ENCODE measurements at regions not wholly inside any gene's neighbourhood (a gene's known extent, or its start where the extent isn't known, plus 50 kb on each side); places are given as distances from the start of the nearest gene placed in this dataset.

DNA sequence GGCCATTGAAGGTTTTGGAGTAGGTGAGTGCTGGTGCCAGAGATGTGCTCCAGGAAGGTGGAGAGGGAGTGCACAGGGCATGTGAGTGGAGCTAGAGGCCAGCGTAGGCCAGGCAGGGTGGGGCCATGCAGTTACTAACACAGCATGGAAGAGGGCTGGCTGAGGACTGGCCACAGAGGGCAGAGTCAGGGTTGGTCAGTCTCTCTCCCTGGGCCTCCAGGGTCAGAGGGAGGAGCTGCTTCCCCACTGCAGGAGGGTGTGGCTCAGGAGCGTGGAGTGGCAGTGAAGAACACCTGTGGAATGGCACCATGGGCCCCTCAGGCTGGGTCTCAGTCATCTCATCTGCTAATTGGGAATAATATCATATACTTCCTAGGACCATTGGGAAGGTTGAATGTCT is 167.7 kb downstream of the MACROH2A1 start:
- no peak overlapping the region for H3K27ac ChIP-seq (ENCODE audit: low read depth, low read length)
- no peaks in the 10 kb centered on the region for H3K79me2 ChIP-seq (ENCODE audit: control insufficient read depth, low read length)
- H3K4me2 ChIP-seq (ENCODE audit: low read length), result no peak overlapping the region
- H3F3A ChIP-seq (ENCODE audit: control insufficient read depth, insufficient read depth), result no peaks in the 10 kb centered on the region
- no peak for TF ChIP-seq EZH2phosphoT487 (IDR thresholded peaks at IDR 0.05; ENCODE audit: borderline replicate concordance, low read length)
- TF ChIP-seq, protein P1, sequence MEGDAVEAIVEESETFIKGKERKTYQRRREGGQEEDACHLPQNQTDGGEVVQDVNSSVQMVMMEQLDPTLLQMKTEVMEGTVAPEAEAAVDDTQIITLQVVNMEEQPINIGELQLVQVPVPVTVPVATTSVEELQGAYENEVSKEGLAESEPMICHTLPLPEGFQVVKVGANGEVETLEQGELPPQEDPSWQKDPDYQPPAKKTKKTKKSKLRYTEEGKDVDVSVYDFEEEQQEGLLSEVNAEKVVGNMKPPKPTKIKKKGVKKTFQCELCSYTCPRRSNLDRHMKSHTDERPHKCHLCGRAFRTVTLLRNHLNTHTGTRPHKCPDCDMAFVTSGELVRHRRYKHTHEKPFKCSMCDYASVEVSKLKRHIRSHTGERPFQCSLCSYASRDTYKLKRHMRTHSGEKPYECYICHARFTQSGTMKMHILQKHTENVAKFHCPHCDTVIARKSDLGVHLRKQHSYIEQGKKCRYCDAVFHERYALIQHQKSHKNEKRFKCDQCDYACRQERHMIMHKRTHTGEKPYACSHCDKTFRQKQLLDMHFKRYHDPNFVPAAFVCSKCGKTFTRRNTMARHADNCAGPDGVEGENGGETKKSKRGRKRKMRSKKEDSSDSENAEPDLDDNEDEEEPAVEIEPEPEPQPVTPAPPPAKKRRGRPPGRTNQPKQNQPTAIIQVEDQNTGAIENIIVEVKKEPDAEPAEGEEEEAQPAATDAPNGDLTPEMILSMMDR (IDR thresholded peaks at IDR 0.05; ENCODE audit: low read depth, low read length, poor library complexity, severe bottlenecking), result no peak
- H3K4me1 ChIP-seq (ENCODE audit: control insufficient read depth, low read length), result no peaks in the 10 kb centered on the region
- no peaks in the 10 kb centered on the region for H3K27me3 ChIP-seq (ENCODE audit: control insufficient read depth, low read length)
- no peak overlapping the region for H3K4me3 ChIP-seq (ENCODE audit: low read length)
- H4K20me1 ChIP-seq (ENCODE audit: control insufficient read depth, insufficient read depth, low read depth, low read length), result no peaks in the 10 kb centered on the region
- H3K9me3 ChIP-seq (ENCODE audit: control insufficient read depth, insufficient read depth, low read length), result no peaks in the 10 kb centered on the region
- no peaks in the 10 kb centered on the region for H3K9me2 ChIP-seq (replicated peaks; ENCODE audit: control insufficient read depth, low read length)
- H3K36me3 ChIP-seq (ENCODE audit: control insufficient read depth, low read length), result no peaks in the 10 kb centered on the region

DNA sequence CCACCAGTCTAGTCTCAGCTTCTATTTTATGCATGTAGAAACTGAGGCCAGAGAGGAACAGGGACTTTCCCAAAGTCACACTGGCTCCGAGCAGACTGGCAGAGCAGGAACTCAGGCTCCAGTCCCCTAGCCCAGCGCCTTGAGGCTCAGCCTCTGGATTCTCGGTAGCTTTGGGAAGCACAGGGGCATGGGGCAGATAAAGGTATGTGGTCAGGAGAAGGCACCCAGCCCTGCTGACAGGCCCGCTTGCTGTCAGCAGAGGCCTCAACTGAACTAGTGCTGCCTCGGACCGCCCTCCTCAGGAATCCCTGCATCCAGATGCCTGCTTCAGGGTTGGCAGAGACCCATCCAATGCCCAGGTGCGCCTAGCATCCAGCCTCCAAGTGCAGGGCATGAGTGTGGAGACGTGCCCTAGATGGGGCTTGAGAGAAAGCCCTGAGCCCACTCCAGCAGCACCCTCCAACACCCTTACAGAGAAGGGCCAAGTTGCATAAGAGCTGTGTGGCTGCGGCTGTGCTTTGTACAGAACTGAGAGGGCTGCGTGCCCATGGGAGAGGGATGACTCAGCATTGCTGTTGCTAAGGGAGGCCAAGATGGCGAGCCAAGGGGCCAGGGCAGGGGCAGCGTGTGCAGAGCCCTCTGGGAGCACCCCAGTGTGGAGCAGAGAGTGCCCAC is 168.6 kb downstream of the MACROH2A1 start:
- Histone ChIP-seq H3K4me2 (ENCODE audit: low read length) (no peak overlapping the region), H3K27ac (ENCODE audit: low read depth, low read length) (no peak overlapping the region)
- no peak for TF ChIP-seq EZH2phosphoT487 (IDR thresholded peaks at IDR 0.05; ENCODE audit: borderline replicate concordance, low read length)
- TF ChIP-seq, protein P1 (IDR thresholded peaks at IDR 0.05; ENCODE audit: low read depth, low read length, poor library complexity, severe bottlenecking), result no peak

DNA sequence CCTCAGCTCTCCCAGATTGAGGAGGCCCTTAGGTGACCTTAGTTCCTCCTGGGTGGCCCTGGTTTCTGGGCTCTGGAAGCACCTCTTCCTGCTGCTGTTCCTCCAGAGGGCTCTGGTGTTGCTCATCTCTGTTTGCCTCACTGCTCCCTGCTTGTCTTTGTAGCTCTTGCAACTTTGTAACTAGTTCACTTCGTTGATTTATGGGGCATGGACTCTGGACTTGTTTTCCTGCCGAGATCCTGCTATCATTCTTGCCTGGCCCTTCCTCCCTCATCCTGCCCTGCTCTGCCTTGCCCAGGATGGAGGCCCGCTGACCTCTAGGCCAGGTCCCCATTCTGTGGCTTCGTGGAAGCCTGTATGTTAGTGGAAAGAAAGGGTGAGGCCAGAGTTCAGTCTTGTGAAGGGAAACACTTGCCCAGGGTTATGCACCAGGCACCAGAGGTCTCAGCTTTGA is 169.3 kb downstream of the MACROH2A1 start:
- no peaks in the 10 kb centered on the region for H4K20me1 ChIP-seq (ENCODE audit: control insufficient read depth, insufficient read depth, low read depth, low read length)
- no peaks in the 10 kb centered on the region for H3K9me2 ChIP-seq (replicated peaks; ENCODE audit: control insufficient read depth, low read length)
- no peak overlapping the region for H3K27ac ChIP-seq (ENCODE audit: low read depth, low read length)
- no peaks in the 10 kb centered on the region for H3K27me3 ChIP-seq (ENCODE audit: control insufficient read depth, low read length)
- TF ChIP-seq EZH2phosphoT487 (IDR thresholded peaks at IDR 0.05; ENCODE audit: borderline replicate concordance, low read length), result no peak
- TF ChIP-seq, protein P1 (IDR thresholded peaks at IDR 0.05; ENCODE audit: low read depth, low read length, poor library complexity, severe bottlenecking), result no peak
- H3F3A ChIP-seq (ENCODE audit: control insufficient read depth, insufficient read depth), result no peaks in the 10 kb centered on the region
- H3K4me2 ChIP-seq (ENCODE audit: low read length), result no peak overlapping the region
- H3K4me3 ChIP-seq (ENCODE audit: low read length), result no peak overlapping the region
- no peaks in the 10 kb centered on the region for H3K9me3 ChIP-seq (ENCODE audit: control insufficient read depth, insufficient read depth, low read length)
- no peaks in the 10 kb centered on the region for H3K4me1 ChIP-seq (ENCODE audit: control insufficient read depth, low read length)
- H3K79me2 ChIP-seq (ENCODE audit: control insufficient read depth, low read length), result no peaks in the 10 kb centered on the region
- H3K36me3 ChIP-seq (ENCODE audit: control insufficient read depth, low read length), result no peaks in the 10 kb centered on the region

More for the DNA sequence above, 168.6 kb downstream of the MACROH2A1 start:
- Histone ChIP-seq H3F3A (ENCODE audit: control insufficient read depth, insufficient read depth) (no peaks in the 10 kb centered on the region), H3K27me3 (ENCODE audit: control insufficient read depth, low read length) (no peaks in the 10 kb centered on the region), H3K79me2 (ENCODE audit: control insufficient read depth, low read length) (no peaks in the 10 kb centered on the region), H4K20me1 (ENCODE audit: control insufficient read depth, insufficient read depth, low read depth, low read length) (no peaks in the 10 kb centered on the region), H3K36me3 (ENCODE audit: control insufficient read depth, low read length) (no peaks in the 10 kb centered on the region), H3K4me3 (ENCODE audit: low read length) (no peak overlapping the region), H3K9me2 (replicated peaks; ENCODE audit: control insufficient read depth, low read length) (no peaks in the 10 kb centered on the region), H3K9me3 (ENCODE audit: control insufficient read depth, insufficient read depth, low read length) (no peaks in the 10 kb centered on the region), H3K4me1 (ENCODE audit: control insufficient read depth, low read length) (no peaks in the 10 kb centered on the region)
